Astrocyte of the cerebellum (primary cell): ENCODE measurements at regions not wholly inside any gene's neighbourhood (a gene's known extent, or its start where the extent isn't known, plus 50 kb on each side); places are given as distances from the start of the nearest gene placed in this dataset.

Source experiments
- DNase-seq: peaks from one replicate; pipeline ENCODE4 v3.0.0-alpha.2; 2011; ENCODE audit warnings: low read depth
- H3K4me3 ChIP-seq: 2 replicates; pipeline ENCODE4 v1.5.1; 2011; ENCODE audit warnings: mild to moderate bottlenecking, low read depth, low read length, moderate library complexity
- CTCF ChIP-seq: IDR thresholded peaks from 2 replicates; pipeline ENCODE4 v1.5.1; 2012; ENCODE audit warnings: low read length, low read depth, moderate library complexity, mild to moderate bottlenecking; ENCODE audit errors: missing control alignments
- in situ Hi-C: cut with HindIII; loops from 2 replicates; pipeline ENCODE4 v1.10.0; 2017; ENCODE audit warnings: low sequenced_read_pairs

GRCh38 chr2:20884829-20885228, 61.9 kb upstream of the LDAH start:
- no peak for TF ChIP-seq CTCF
- no peak overlapping the region for H3K4me3 ChIP-seq
- in situ Hi-C loops = no loop called here
- no peak for DNase-seq

GRCh38 chr2:20882466-20883170, 59.7 kb upstream of the LDAH start:
- no peak overlapping the region for H3K4me3 ChIP-seq
- in situ Hi-C loops = no loop called here
- DNase-seq = no peak
- TF ChIP-seq CTCF = no peak

- in situ Hi-C loops = no loop called here
- H3K4me3 ChIP-seq = no peak overlapping the region
- DNase-seq = no peak
- no peak for TF ChIP-seq CTCF
Measured at GRCh38 chr2:20880221-20880771, 57.4 kb upstream of the LDAH start.

- no peak overlapping the region for H3K4me3 ChIP-seq
- no peak for TF ChIP-seq CTCF
- in situ Hi-C loops = no loop called here
- DNase-seq = no peak
Measured at GRCh38 chr2:20879221-20879620, 56.3 kb upstream of the LDAH start.

- in situ Hi-C loops = no loop called here
- TF ChIP-seq CTCF = no peak
- DNase-seq = no peak
- no peak overlapping the region for H3K4me3 ChIP-seq
Measured at GRCh38 chr2:20877960-20878359, 55.1 kb upstream of the LDAH start.
